ENCODE measurements at regions not wholly inside any gene's neighbourhood (a gene's known extent, or its start where the extent isn't known, plus 50 kb on each side); places are given as distances from the start of the nearest gene placed in this dataset.
"Not testable (repeated sequence)": the region's sequence is repeated elsewhere in the genome, so short reads cannot be mapped to it uniquely, and the experiment has no call there.

- H3K23me2 ChIP-seq (ENCODE audit: low read depth, low read length); H3K56ac ChIP-seq (replicated peaks; ENCODE audit: insufficient read length, low read depth, low read length); POLR2A ChIA-PET (ENCODE audit: partially characterized antibody); DNase-seq (ENCODE audit: low read depth in 1 of 2, low spot score in 2 of 2); H3K9ac ChIP-seq (replicated peaks in 1 of 4; ENCODE audit: extremely low read depth in 1 of 4, low read depth in 3 of 4, low read length in 3 of 4); H4K8ac ChIP-seq (ENCODE audit: extremely low read depth, insufficient read depth, low read length); H3K9me3 ChIP-seq (ENCODE audit: insufficient read depth in 2 of 2, low read depth in 1 of 2, low read length in 1 of 2); H4K5ac ChIP-seq (ENCODE audit: insufficient read length, low read depth, low read length); H2AFZ ChIP-seq (ENCODE audit: low read length); H3K79me1 ChIP-seq (ENCODE audit: low read depth, low read length); H2BK120ac ChIP-seq (replicated peaks; ENCODE audit: low read depth, low read length); H2AK5ac ChIP-seq (ENCODE audit: low read depth, low read length); H2BK5ac ChIP-seq (ENCODE audit: low read depth, low read length); H3K23ac ChIP-seq (ENCODE audit: insufficient read length); H3K14ac ChIP-seq (ENCODE audit: insufficient read length); H3K18ac ChIP-seq (ENCODE audit: extremely low read depth, low read length); H2BK15ac ChIP-seq (ENCODE audit: low read length); H2BK12ac ChIP-seq (ENCODE audit: low read depth, low read length); H4K91ac ChIP-seq (replicated peaks; ENCODE audit: insufficient read length, low read length); H3K4me1 ChIP-seq (replicated peaks in 1 of 4; ENCODE audit: control insufficient read depth in 3 of 4, insufficient read depth in 4 of 4, low read length in 3 of 4); H3K36me3 ChIP-seq (ENCODE audit: control insufficient read depth in 2 of 4, insufficient read depth in 4 of 4, low read length in 3 of 4); H2BK20ac ChIP-seq (ENCODE audit: low read length); H3K4ac ChIP-seq (replicated peaks; ENCODE audit: insufficient read length, low read depth, low read length); H3K79me2 ChIP-seq (ENCODE audit: control insufficient read depth in 1 of 2, insufficient read depth in 2 of 2, low read length in 2 of 2); H3K27ac ChIP-seq (ENCODE audit: low read depth, low read length); FAIRE-seq; H3K4me3 ChIP-seq (ENCODE audit: extremely low read depth in 1 of 4, insufficient read depth in 2 of 4, low read depth in 3 of 4, low read length in 4 of 4); H3K27me3 ChIP-seq (replicated peaks in 1 of 4; ENCODE audit: control insufficient read depth in 3 of 4, extremely low read depth in 1 of 4, insufficient read depth in 3 of 4, low read length in 3 of 4); H3K4me2 ChIP-seq (ENCODE audit: insufficient read depth in 1 of 2, low read depth in 2 of 2, low read length in 2 of 2); H4K20me1 ChIP-seq (replicated peaks in 1 of 2; ENCODE audit: control insufficient read depth in 1 of 2, insufficient read depth in 2 of 2, low read length in 2 of 2): not testable (repeated sequence)
- CTCF ChIA-PET (ENCODE audit: partially characterized antibody), result interaction anchor here (1.4 kb wide), 1 partner anchor 192 kb away, joined by 4 read pairs; no protein-coding TSS in a partner anchor
- 85% methylated on average over 4 of the region's 4 CpGs; no CpG with 5 or more reads in 1 of the 2 experiments for WGBS, 2 experiments (ENCODE audit: extremely low coverage in 1 of 2, insufficient coverage in 1 of 2, insufficient read length in 1 of 2, insufficient replicate concordance in 2 of 2, low coverage in 1 of 2, low lambda C conversion rate in 2 of 2, missing lambda C conversion rate in 1 of 2)
Measured at GRCh38 chr7:29729534-29730165, 76.7 kb upstream of the WIPF3 start.
